HepG2 (cell line): ENCODE measurements at regions not wholly inside any gene's neighbourhood (a gene's known extent, or its start where the extent isn't known, plus 50 kb on each side); places are given as distances from the start of the nearest gene placed in this dataset.

ENCODE experiments used
- ATAC-seq: fragments of 200-7000 bp; cut with Tn5 transposase; 3 replicates; pipeline ENCODE4 v1.9.1; 2020; ENCODE audit warnings: mild to moderate bottlenecking, moderate library complexity
- BruUV-seq: library from RNA; stranded (reverse); fragments of 400-500 nt; replicated peaks from 2 replicates; lab custom pipeline; 2021; lab: Mats Ljungman, UMichigan
- CTCF ChIA-PET: fragments of 300-600 bp; formaldehyde crosslinking; extraction: SDS; loops from one replicate; lab custom pipeline; 2021; ENCODE audit warnings: low total read pairs, inconsistent platforms, low intra/inter-chr PET ratio; lab: Yijun Ruan, JAX
- POLR2A ChIA-PET: fragments of 350-600 bp; sonication (Branson Sonifier 250); formaldehyde crosslinking; loops from one replicate; lab custom pipeline; 2020; ENCODE audit warnings: antibody characterized with exemption, inconsistent platforms; lab: Yijun Ruan, JAX
- DNase-seq: peaks from one replicate; pipeline ENCODE4 v3.0.0-alpha.2; 2015; ENCODE audit warnings: low spot score
- FAIRE-seq: peaks from 3 replicates; lab custom pipeline; 2011; peaks lifted over from hg19 to GRCh38; lab: Jason Lieb, UNC
- H2AFZ ChIP-seq: one replicate; pipeline ENCODE4 v1.6.1; 2011; ENCODE audit warnings: low read length, inconsistent platforms
- H3K27ac ChIP-seq: fragments of 300-600 bp; 3 replicates; pipeline ENCODE4 v1.8.0; 2011; ENCODE audit warnings: mixed run types, mild to moderate bottlenecking, mixed read lengths, low read length, inconsistent platforms; ENCODE audit not compliant: insufficient read depth; ENCODE audit errors: extremely low read length
- H3K27me3 ChIP-seq, 2 experiments: fragments of 200-600 bp in 1 of 2; 2 replicates in 1 of 2; 3 replicates in 1 of 2; pipeline versions ENCODE4 v1.6.0 to v1.8.0; 2011; ENCODE audit warnings: low read length in 2 of 2, mild to moderate bottlenecking in 2 of 2, moderate library complexity in 2 of 2, inconsistent platforms in 1 of 2; ENCODE audit not compliant: insufficient read depth in 2 of 2, control insufficient read depth in 1 of 2
- H3K36me3 ChIP-seq, 2 experiments: fragments of 200-600 bp in 1 of 2; replicated peaks in 1 of 2; 2 replicates in 1 of 2; 3 replicates in 1 of 2; pipeline versions ENCODE4 v1.5.1 to v1.8.0; 2011; ENCODE audit warnings: low read length in 2 of 2, inconsistent platforms in 1 of 2; ENCODE audit not compliant: insufficient read depth in 2 of 2, control insufficient read depth in 1 of 2
- H3K4me1 ChIP-seq: 2 replicates; pipeline ENCODE4 v1.5.1; 2012; ENCODE audit warnings: low read length, inconsistent platforms; ENCODE audit not compliant: insufficient read depth
- H3K4me2 ChIP-seq: 2 replicates; pipeline ENCODE4 v1.6.0; 2011; ENCODE audit warnings: low read depth, low read length, inconsistent platforms
- H3K4me3 ChIP-seq, 3 experiments: fragments of 200-600 bp in 1 of 3; sonication (generic), shearing (Covaris generic) in 1 of 3; replicated peaks in 1 of 3; 2 replicates each; pipeline ENCODE4 v1.5.1; 2011 to 2016; ENCODE audit warnings: low read length in 3 of 3, inconsistent platforms in 2 of 3, low read depth in 2 of 3, mild to moderate bottlenecking in 2 of 3, control low read depth in 1 of 3, mixed read lengths in 1 of 3; ENCODE audit not compliant: insufficient read depth in 1 of 3
- H3K79me2 ChIP-seq: one replicate; pipeline ENCODE4 v1.6.1; 2011; ENCODE audit warnings: low read length, inconsistent platforms; ENCODE audit not compliant: insufficient read depth
- H3K9ac ChIP-seq: 2 replicates; pipeline ENCODE4 v1.6.0; 2011; ENCODE audit warnings: mild to moderate bottlenecking, low read depth, low read length, inconsistent platforms; ENCODE audit not compliant: insufficient read depth
- H3K9me3 ChIP-seq: 2 replicates; pipeline ENCODE4 v1.5.1; 2012; ENCODE audit warnings: mild to moderate bottlenecking, low read length
- H4K20me1 ChIP-seq: 2 replicates; pipeline ENCODE4 v1.6.0; 2011; ENCODE audit warnings: inconsistent platforms, mild to moderate bottlenecking, low read length, moderate library complexity; ENCODE audit not compliant: insufficient read depth
- ATF7-NPFF ChIP-seq: sonication (generic); formaldehyde crosslinking; IDR thresholded peaks from 2 replicates; pipeline ENCODE4 v1.8.1; 2023; ENCODE audit warnings: mild to moderate bottlenecking, low read depth, missing genetic modification reagents, moderate library complexity
- CENPX ChIP-seq: sonication (generic); formaldehyde crosslinking; IDR thresholded peaks from 2 replicates; pipeline ENCODE4 v1.9.0; 2021; ENCODE audit warnings: mild to moderate bottlenecking, missing genetic modification reagents, moderate library complexity
- HDAC1 ChIP-seq: sonication (generic); formaldehyde crosslinking; IDR thresholded peaks from 2 replicates; pipeline ENCODE4 v1.5.1; 2020; ENCODE audit warnings: mild to moderate bottlenecking, missing genetic modification reagents
- HOXA7 ChIP-seq: sonication (generic); formaldehyde crosslinking; IDR thresholded peaks from 2 replicates; pipeline ENCODE4 v1.8.1; 2022; ENCODE audit warnings: mild to moderate bottlenecking, missing genetic modification reagents, moderate library complexity
- ISL2 ChIP-seq: sonication (generic); formaldehyde crosslinking; IDR thresholded peaks from 2 replicates; pipeline ENCODE4 v1.5.0; 2020; ENCODE audit warnings: missing genetic modification reagents
- KAT8 ChIP-seq: IDR thresholded peaks from 2 replicates; pipeline ENCODE4 v1.6.1; 2016; ENCODE audit warnings: missing genetic modification reagents, missing compliant biosample characterization
- MXI1 ChIP-seq: IDR thresholded peaks from 3 replicates; pipeline ENCODE4 v1.6.1; 2012; ENCODE audit warnings: low read depth, low read length, inconsistent platforms, borderline replicate concordance
- PHF21A ChIP-seq: sonication (generic); formaldehyde crosslinking; IDR thresholded peaks from 2 replicates; pipeline ENCODE4 v1.5.0; 2020; ENCODE audit warnings: mild to moderate bottlenecking, missing genetic modification reagents
- PLRG1 ChIP-seq: fragments of 450-650 bp; conservative IDR thresholded peaks from 2 replicates; pipeline ENCODE4 v1.6.1; 2016
- SAP130 ChIP-seq: IDR thresholded peaks from 2 replicates; pipeline ENCODE4 v1.6.1; 2016; ENCODE audit warnings: low read depth
- SCMH1 ChIP-seq: sonication (generic); formaldehyde crosslinking; IDR thresholded peaks from 2 replicates; pipeline ENCODE4 v1.9.0; 2021; ENCODE audit warnings: missing genetic modification reagents, mild to moderate bottlenecking, borderline replicate concordance
- SNRNP70 ChIP-seq: fragments of 200-400 bp; formaldehyde crosslinking; IDR thresholded peaks from 2 replicates; pipeline ENCODE4 v1.6.1; 2017; ENCODE audit warnings: mild to moderate bottlenecking, low read depth, low read length, moderate library complexity
- TCF7 ChIP-seq: sonication (generic); IDR thresholded peaks from 2 replicates; pipeline ENCODE4 v1.6.1; 2016; ENCODE audit warnings: antibody characterized with exemption, low read depth
- XRCC5 ChIP-seq: fragments of 200-400 bp; formaldehyde crosslinking; optimal IDR thresholded peaks from 2 replicates; pipeline ENCODE3; 2017; ENCODE audit warnings: mild to moderate bottlenecking, low read length
- ZBTB38 ChIP-seq: sonication (generic); formaldehyde crosslinking; IDR thresholded peaks from 2 replicates; pipeline ENCODE4 v1.5.1; 2020; ENCODE audit warnings: mild to moderate bottlenecking, missing genetic modification reagents
- ZFP62 ChIP-seq: sonication (generic); formaldehyde crosslinking; IDR thresholded peaks from 2 replicates; pipeline ENCODE4 v1.4.0; 2020; ENCODE audit warnings: missing genetic modification reagents
- ZNF253 ChIP-seq: sonication (generic); formaldehyde crosslinking; IDR thresholded peaks from 2 replicates; pipeline ENCODE4 v1.8.0; 2022; ENCODE audit warnings: mild to moderate bottlenecking, missing genetic modification reagents, borderline replicate concordance
- ZNF329 ChIP-seq: sonication (generic); formaldehyde crosslinking; IDR thresholded peaks from 2 replicates; pipeline ENCODE4 v1.9.0; 2021; ENCODE audit warnings: low read depth, mild to moderate bottlenecking, missing genetic modification reagents
- ZNF546 ChIP-seq: sonication (generic); formaldehyde crosslinking; conservative IDR thresholded peaks from 2 replicates; pipeline ENCODE4 v1.8.1; 2023; ENCODE audit warnings: mild to moderate bottlenecking, missing genetic modification reagents
- ZNF557 ChIP-seq: sonication (generic); formaldehyde crosslinking; IDR thresholded peaks from 2 replicates; pipeline ENCODE4 v1.4.0; 2020; ENCODE audit warnings: missing genetic modification reagents
- ZNF768 ChIP-seq: sonication (generic); formaldehyde crosslinking; IDR thresholded peaks from 2 replicates; pipeline ENCODE4 v1.4.0; 2020; ENCODE audit warnings: missing genetic modification reagents
- ZNF792 ChIP-seq: IDR thresholded peaks from 2 replicates; pipeline ENCODE4 v1.6.1; 2016
- ZSCAN21 ChIP-seq: sonication (generic); formaldehyde crosslinking; IDR thresholded peaks from 2 replicates; pipeline ENCODE4 v1.8.0; 2022; ENCODE audit warnings: mild to moderate bottlenecking, missing genetic modification reagents, moderate library complexity, borderline replicate concordance
- WGBS: methylation state at CpG from one replicate; pipeline ENCODE4 v1.1.6; 2017; ENCODE audit warnings: low lambda C conversion rate; 5-methylcytosine and 5-hydroxymethylcytosine counted together
- in situ Hi-C: cut with HindIII; loops from 2 replicates; pipeline ENCODE4 v1.10.0; 2017; ENCODE audit warnings: low pct_unique_long_range_greater_than_20kb; ENCODE audit not compliant: extremely low pct_ligation_motif_present
- intact Hi-C: fragments of 100-400 bp; cut with micrococcal nuclease; formaldehyde crosslinking; loops from one replicate; pipeline ENCODE4 v1.10.0; 2022; ENCODE audit not compliant: unreplicated experiment

DNA sequence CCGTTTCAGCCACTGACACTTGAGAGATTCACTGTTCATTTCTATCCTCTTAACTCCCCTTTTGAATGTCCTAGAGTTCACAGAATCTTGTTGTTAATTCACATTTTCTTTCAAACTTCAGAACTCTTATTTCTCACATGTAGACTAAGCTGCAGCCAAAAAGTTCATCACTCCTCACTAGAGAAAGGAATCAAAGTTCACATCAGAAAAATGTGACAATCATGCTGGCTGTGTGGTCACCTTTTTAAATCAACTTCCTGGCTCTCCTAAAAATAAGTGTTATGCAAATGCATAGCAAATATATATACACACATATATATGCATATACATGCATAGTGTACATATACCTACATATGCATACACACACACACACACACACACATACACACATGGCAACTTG is 123.0 kb downstream of the CBLN4 start (continued):
- TF ChIP-seq SCMH1 (CRISPR knock-in tag) (no peak), KAT8 (CRISPR knock-in tag) (no peak), PLRG1 (no peak), ZBTB38 (CRISPR knock-in tag) (no peak)

- no peak for TF ChIP-seq ZNF329 (CRISPR knock-in tag)
- TF ChIP-seq ZNF792 (CRISPR knock-in tag): no peak
- TF ChIP-seq ZNF546: no peak
- TF ChIP-seq PHF21A: no peak
- no peak for TF ChIP-seq ZNF557
- TF ChIP-seq ZNF253 (CRISPR knock-in tag): no peak
- TF ChIP-seq TCF7: no peak
- TF ChIP-seq ZNF768 (CRISPR knock-in tag): no peak
- TF ChIP-seq SNRNP70: no peak
- TF ChIP-seq HOXA7: no peak
- TF ChIP-seq KAT8 (CRISPR knock-in tag): no peak
- no peak for TF ChIP-seq ATF7-NPFF (CRISPR knock-in tag)
- TF ChIP-seq ZSCAN21 (CRISPR knock-in tag): no peak
- TF ChIP-seq CENPX (CRISPR knock-in tag): no peak
- TF ChIP-seq ZFP62 (CRISPR knock-in tag): no peak
- TF ChIP-seq HDAC1 (CRISPR knock-in tag): no peak
- TF ChIP-seq MXI1: no peak
- TF ChIP-seq XRCC5: no peak
- TF ChIP-seq ISL2: no peak
- TF ChIP-seq SAP130: no peak
- TF ChIP-seq, all 625 proteins: peak for 0
- 3% methylated on average over 4 of the region's 4 CpGs for WGBS
- H3K4me2 ChIP-seq: no peak overlapping the region
- H4K20me1 ChIP-seq: no peaks in the 10 kb centered on the region
- BruUV-seq: no TSS peak
- H3K9ac ChIP-seq: no peak overlapping the region
- H3K27me3 ChIP-seq: no peaks in the 10 kb centered on the region
- ChIA-PET POLR2A (no interaction called here), CTCF (no interaction called here)
- no peak overlapping the region for H3K4me3 ChIP-seq
- H3K27ac ChIP-seq: no peak overlapping the region
- no peaks in the 10 kb centered on the region for H3K79me2 ChIP-seq
- peaks cover 95% of the 10 kb centered on the region for H3K9me3 ChIP-seq
- H3K36me3 ChIP-seq: no peaks in the 10 kb centered on the region
- no peaks in the 10 kb centered on the region for H3K4me1 ChIP-seq
- FAIRE-seq: no peak
- no peak for DNase-seq
- in situ Hi-C loops: no loop called here
- no peak overlapping the region for H2AFZ ChIP-seq
- intact Hi-C loops: no loop called here
- ATAC-seq: no peak
Measured at GRCh38 chr20:55881204-55881603, 124.1 kb downstream of the CBLN4 start.
